ENCODE measurements at regions not wholly inside any gene's neighbourhood (a gene's known extent, or its start where the extent isn't known, plus 50 kb on each side); places are given as distances from the start of the nearest gene placed in this dataset.

GRCh38 chr15:101556273-101556672 lies 66.8 kb upstream of the PCSK6 start:
- TF ChIP-seq CTCF (IDR thresholded peaks at IDR 0.05; ENCODE audit: insufficient read depth, low read depth, low read length): no peak
- no peak for TF ChIP-seq EZH2 (IDR thresholded peaks at IDR 0.05; ENCODE audit: insufficient read depth, low read length)

Measured in astrocyte (in vitro differentiated cells and primary cell).